KMS-11 (cell line): ENCODE measurements at regions not wholly inside any gene's neighbourhood (a gene's known extent, or its start where the extent isn't known, plus 50 kb on each side); places are given as distances from the start of the nearest gene placed in this dataset.

Source experiments
- H2AFZ ChIP-seq: fragments of 200-600 bp; sonication (generic); 2 replicates; pipeline ENCODE4 v1.6.1; 2016; ENCODE audit warnings: antibody characterized with exemption, mixed run types, low read depth
- H3K27ac ChIP-seq: fragments of 200-600 bp; sonication (generic); 2 replicates; pipeline ENCODE4 v1.6.1; 2016; ENCODE audit warnings: mild to moderate bottlenecking, mixed run types
- H3K27me3 ChIP-seq: fragments of 200-600 bp; sonication (generic); 2 replicates; pipeline ENCODE4 v1.6.1; 2017; ENCODE audit warnings: mild to moderate bottlenecking, low read depth, mixed run types, moderate library complexity; ENCODE audit not compliant: insufficient read depth
- H3K36me3 ChIP-seq: fragments of 200-600 bp; sonication (generic); 2 replicates; pipeline ENCODE4 v1.6.1; 2017; ENCODE audit warnings: mild to moderate bottlenecking, mixed run types; ENCODE audit not compliant: insufficient read depth
- H3K4me1 ChIP-seq: fragments of 200-600 bp; sonication (generic); 2 replicates; pipeline ENCODE4 v1.6.1; 2016; ENCODE audit warnings: mild to moderate bottlenecking, low read depth, mixed run types; ENCODE audit not compliant: poor library complexity, severe bottlenecking
- H3K4me2 ChIP-seq: fragments of 200-600 bp; sonication (generic); 2 replicates; pipeline ENCODE4 v1.7.0; 2016; ENCODE audit warnings: mild to moderate bottlenecking, mixed run types
- H3K4me3 ChIP-seq: fragments of 200-600 bp; sonication (generic); IDR thresholded peaks from 2 replicates; pipeline ENCODE4 v1.6.1; 2017; ENCODE audit warnings: low read depth, low read length, mixed read lengths; ENCODE audit not compliant: insufficient read depth
- H3K79me2 ChIP-seq: fragments of 200-600 bp; sonication (generic); 2 replicates; pipeline ENCODE4 v1.6.1; 2016; ENCODE audit warnings: low read depth, mixed run types; ENCODE audit not compliant: insufficient read depth
- H3K9ac ChIP-seq: fragments of 200-600 bp; sonication (generic); 2 replicates; pipeline ENCODE4 v1.6.1; 2016; ENCODE audit warnings: mild to moderate bottlenecking, mixed run types
- H4K20me1 ChIP-seq: fragments of 200-600 bp; sonication (generic); 2 replicates; pipeline ENCODE4 v1.6.1; 2016; ENCODE audit warnings: mild to moderate bottlenecking, mixed run types; ENCODE audit not compliant: insufficient read depth
- CTCF ChIP-seq: fragments of 200-600 bp; sonication (generic); conservative IDR thresholded peaks from 2 replicates; pipeline ENCODE4 v1.6.1; 2017; ENCODE audit warnings: low read depth, mild to moderate bottlenecking, antibody characterized with exemption, low read length, moderate library complexity, mixed read lengths

- H2AFZ ChIP-seq = no peak overlapping the region
- H4K20me1 ChIP-seq = no peaks in the 10 kb centered on the region
- no peaks in the 10 kb centered on the region for H3K27me3 ChIP-seq
- H3K4me3 ChIP-seq = no peak overlapping the region
- no peak overlapping the region for H3K27ac ChIP-seq
- H3K36me3 ChIP-seq = no peaks in the 10 kb centered on the region
- TF ChIP-seq CTCF = no peak
- H3K9ac ChIP-seq = no peak overlapping the region
- no peak overlapping the region for H3K4me2 ChIP-seq
- no peaks in the 10 kb centered on the region for H3K79me2 ChIP-seq
- H3K4me1 ChIP-seq = no peaks in the 10 kb centered on the region
Measured at GRCh38 chr18:51480407-51481261, 283.2 kb upstream of the MEX3C start.

- Histone ChIP-seq H4K20me1 (no peaks in the 10 kb centered on the region), H3K4me1 (peaks cover 24% of the 10 kb centered on the region), H3K27ac (no peak overlapping the region), H3K4me3 (no peak overlapping the region), H3K4me2 (no peak overlapping the region), H3K79me2 (no peaks in the 10 kb centered on the region), H3K9ac (no peak overlapping the region), H3K36me3 (no peaks in the 10 kb centered on the region), H2AFZ (no peak overlapping the region), H3K27me3 (no peaks in the 10 kb centered on the region)
- no peak for TF ChIP-seq CTCF
Measured at GRCh38 chr18:51486735-51487366, 289.4 kb upstream of the MEX3C start.

- no peaks in the 10 kb centered on the region for H3K79me2 ChIP-seq
- TF ChIP-seq CTCF = no peak
- peaks cover 42% of the 10 kb centered on the region for H3K4me1 ChIP-seq
- no peak overlapping the region for H3K27ac ChIP-seq
- H4K20me1 ChIP-seq = no peaks in the 10 kb centered on the region
- no peak overlapping the region for H3K4me3 ChIP-seq
- H3K36me3 ChIP-seq = no peaks in the 10 kb centered on the region
- H2AFZ ChIP-seq = no peak overlapping the region
- no peak overlapping the region for H3K9ac ChIP-seq
- no peaks in the 10 kb centered on the region for H3K27me3 ChIP-seq
- H3K4me2 ChIP-seq = peak overlapping the region; percentile 66; the same call in 1 of the 2 replicates
Measured at GRCh38 chr18:51490417-51490816, 292.9 kb upstream of the MEX3C start.

GRCh38 chr18:51490860-51491259, 293.4 kb upstream of the MEX3C start:
- Histone ChIP-seq H3K79me2 (no peaks in the 10 kb centered on the region), H3K4me2 (peak overlapping the region; percentile 66), H3K9ac (no peak overlapping the region), H2AFZ (peak overlapping the region; percentile 57; the same call in 1 of the 2 replicates), H3K4me3 (no peak overlapping the region), H3K27me3 (no peaks in the 10 kb centered on the region), H3K27ac (no peak overlapping the region), H3K4me1 (peaks cover 42% of the 10 kb centered on the region), H4K20me1 (no peaks in the 10 kb centered on the region), H3K36me3 (no peaks in the 10 kb centered on the region)
- no peak for TF ChIP-seq CTCF
